Hepatocyte (in vitro differentiated cells): ENCODE measurements at regions not wholly inside any gene's neighbourhood (a gene's known extent, or its start where the extent isn't known, plus 50 kb on each side); places are given as distances from the start of the nearest gene placed in this dataset.

Experiments
- DNase-seq: peaks from one replicate; pipeline ENCODE4 v3.0.0-alpha.2; 2016; ENCODE audit warnings: low spot score
- H2AFZ ChIP-seq: fragments of 200-600 bp; sonication (generic); 2 replicates; pipeline ENCODE4 v1.6.0; 2016; ENCODE audit warnings: antibody characterized with exemption, mild to moderate bottlenecking
- H3K27ac ChIP-seq: fragments of 200-600 bp; sonication (generic); 2 replicates; pipeline ENCODE4 v1.5.1; 2016; ENCODE audit warnings: mild to moderate bottlenecking
- H3K27me3 ChIP-seq: fragments of 200-600 bp; sonication (generic); 2 replicates; pipeline ENCODE4 v1.6.1; 2016
- H3K36me3 ChIP-seq: fragments of 200-600 bp; sonication (generic); replicated peaks from 2 replicates; pipeline ENCODE4 v1.5.1; 2016; ENCODE audit warnings: low read depth; ENCODE audit not compliant: insufficient read depth
- H3K4me1 ChIP-seq: fragments of 200-600 bp; sonication (generic); 2 replicates; pipeline ENCODE4 v1.5.1; 2016; ENCODE audit warnings: mild to moderate bottlenecking, moderate library complexity; ENCODE audit not compliant: insufficient read depth
- H3K4me2 ChIP-seq: fragments of 200-600 bp; sonication (generic); 2 replicates; pipeline ENCODE4 v1.6.0; 2016
- H3K4me3 ChIP-seq: fragments of 200-600 bp; sonication (generic); 2 replicates; pipeline ENCODE4 v1.5.1; 2016; ENCODE audit warnings: mild to moderate bottlenecking
- H3K79me2 ChIP-seq: fragments of 200-600 bp; sonication (generic); 2 replicates; pipeline ENCODE4 v1.6.0; 2017; ENCODE audit warnings: mild to moderate bottlenecking
- H3K9me2 ChIP-seq: fragments of 200-600 bp; sonication (generic); replicated peaks from 2 replicates; pipeline ENCODE4 v1.6.0; 2017; ENCODE audit warnings: mild to moderate bottlenecking; ENCODE audit not compliant: insufficient read depth
- H3K9me3 ChIP-seq: fragments of 200-600 bp; sonication (generic); 2 replicates; pipeline ENCODE4 v1.5.1; 2016; ENCODE audit warnings: low read depth, mild to moderate bottlenecking
- H4K20me1 ChIP-seq: fragments of 200-600 bp; sonication (generic); 2 replicates; pipeline ENCODE4 v1.6.0; 2016; ENCODE audit warnings: mild to moderate bottlenecking; ENCODE audit not compliant: insufficient read depth, poor library complexity, severe bottlenecking
- CTCF ChIP-seq: fragments of 200-600 bp; sonication (generic); IDR thresholded peaks from 2 replicates; pipeline ENCODE4 v1.5.1; 2016; ENCODE audit warnings: antibody characterized with exemption, mild to moderate bottlenecking; ENCODE audit not compliant: poor library complexity
- EZH2 ChIP-seq: fragments of 200-600 bp; sonication (generic); IDR thresholded peaks from 2 replicates; pipeline ENCODE4 v1.6.1; 2016; ENCODE audit warnings: antibody characterized with exemption, mild to moderate bottlenecking, borderline replicate concordance
- EZH2phosphoT487 ChIP-seq: fragments of 200-600 bp; sonication (generic); IDR thresholded peaks from one replicate; pipeline ENCODE4 v1.6.1; 2018; ENCODE audit warnings: antibody characterized with exemption, mild to moderate bottlenecking, low read depth, moderate library complexity; ENCODE audit not compliant: unreplicated experiment, severe bottlenecking
- WGBS: methylation state at CpG from one replicate; pipeline ENCODE4 v1.1.6; 2016; ENCODE audit warnings: low lambda C conversion rate; ENCODE audit errors: missing lambda C conversion rate; 5-methylcytosine and 5-hydroxymethylcytosine counted together

DNA sequence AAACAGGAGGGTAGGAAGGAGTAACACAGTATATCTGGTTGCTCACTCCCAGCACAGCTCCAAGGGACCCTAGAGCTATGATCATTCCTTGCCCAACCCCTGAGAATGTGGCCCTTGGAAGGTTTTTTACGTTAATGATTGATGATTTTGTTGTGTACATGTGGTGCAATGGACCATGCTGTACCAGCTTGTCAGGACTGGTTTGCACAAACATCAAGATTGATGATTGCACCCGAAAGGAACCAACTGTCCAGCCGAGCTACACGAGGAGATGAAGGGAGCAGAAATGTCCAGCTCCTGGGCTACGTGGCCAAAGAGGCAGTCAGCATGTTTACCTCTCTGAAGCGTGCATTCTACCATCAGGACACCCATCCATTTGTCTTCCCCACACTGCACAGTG lies 83.2 kb upstream of the USP9X start:
- H3K27me3 ChIP-seq = no peaks in the 10 kb centered on the region
- H3K79me2 ChIP-seq = no peaks in the 10 kb centered on the region
- peak overlapping the region; percentile 63 for H3K27ac ChIP-seq
- H3K4me2 ChIP-seq = peak overlapping the region; percentile 7
- no peak overlapping the region for H2AFZ ChIP-seq
- 54% methylated on average over 6 of the region's 6 CpGs for WGBS
- H3K9me2 ChIP-seq = no peaks in the 10 kb centered on the region
- H3K4me1 ChIP-seq = no peaks in the 10 kb centered on the region
- H3K4me3 ChIP-seq = no peak overlapping the region
- no peaks in the 10 kb centered on the region for H3K36me3 ChIP-seq
- DNase-seq = peak; percentile 24
- no peak for TF ChIP-seq CTCF
- TF ChIP-seq EZH2 = no peak
- no peak for TF ChIP-seq EZH2phosphoT487
- H3K9me3 ChIP-seq = no peaks in the 10 kb centered on the region
- H4K20me1 ChIP-seq = no peaks in the 10 kb centered on the region

DNA sequence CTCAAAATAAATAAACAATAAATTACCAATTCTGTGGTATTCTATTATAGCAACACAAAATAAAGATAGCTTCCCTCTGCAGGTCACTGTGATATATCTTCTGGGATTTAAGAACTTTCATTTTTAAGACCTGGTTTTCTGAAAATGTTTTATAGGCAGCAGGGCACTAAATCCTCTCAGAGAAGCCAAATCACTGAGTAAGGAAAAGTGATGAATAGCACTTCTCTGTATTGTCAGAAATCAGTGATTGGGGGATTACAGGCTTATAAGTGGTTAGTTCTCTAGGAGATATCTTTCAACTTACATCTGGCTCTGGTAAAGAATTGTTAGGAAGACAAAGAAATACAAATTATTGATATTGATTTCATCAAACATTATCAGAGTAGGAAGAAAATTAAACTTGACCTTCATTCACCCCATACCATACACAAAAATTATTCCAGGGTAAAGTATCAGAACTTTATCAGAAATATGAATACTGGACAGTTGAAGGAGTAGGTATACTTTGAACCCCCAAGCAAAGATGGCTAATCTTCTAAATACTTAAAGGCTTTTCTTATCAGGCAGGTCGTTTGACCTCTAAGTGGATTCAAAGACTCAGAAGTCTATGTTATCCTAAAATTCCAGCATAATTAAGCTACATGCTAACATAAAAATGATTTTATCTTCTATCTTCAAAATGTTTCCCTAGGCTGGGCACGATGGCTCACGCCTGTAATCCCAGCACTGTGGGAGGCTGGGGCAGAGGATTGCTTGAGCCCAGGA lies 81.6 kb upstream of the USP9X start:
- WGBS = 27% methylated on average over 3 of the region's 3 CpGs

GRCh38 chrX:41005445-41005992 lies 79.7 kb upstream of the USP9X start:
- Histone ChIP-seq H3K36me3 (no peaks in the 10 kb centered on the region), H3K27me3 (no peaks in the 10 kb centered on the region), H3K9me2 (no peaks in the 10 kb centered on the region), H2AFZ (no peak overlapping the region), H3K4me3 (no peak overlapping the region), H3K4me1 (no peaks in the 10 kb centered on the region), H3K27ac (no peak overlapping the region), H4K20me1 (no peaks in the 10 kb centered on the region), H3K4me2 (no peak overlapping the region), H3K79me2 (no peaks in the 10 kb centered on the region), H3K9me3 (no peaks in the 10 kb centered on the region)
- WGBS = 48% methylated on average over 3 of the region's 3 CpGs
- TF ChIP-seq CTCF = no peak
- TF ChIP-seq EZH2 = no peak
- TF ChIP-seq EZH2phosphoT487 = no peak
- DNase-seq = no peak

More for the DNA sequence above, 81.6 kb upstream of the USP9X start:
- Histone ChIP-seq H3K27ac (no peak overlapping the region), H3K4me1 (no peaks in the 10 kb centered on the region), H2AFZ (no peak overlapping the region), H4K20me1 (no peaks in the 10 kb centered on the region), H3K9me2 (no peaks in the 10 kb centered on the region), H3K79me2 (no peaks in the 10 kb centered on the region), H3K27me3 (no peaks in the 10 kb centered on the region), H3K4me2 (no peak overlapping the region), H3K9me3 (no peaks in the 10 kb centered on the region), H3K4me3 (no peak overlapping the region), H3K36me3 (no peaks in the 10 kb centered on the region)
- no peak for DNase-seq
- TF ChIP-seq EZH2phosphoT487 = no peak
